DND-41 (cell line): ENCODE measurements at regions not wholly inside any gene's neighbourhood (a gene's known extent, or its start where the extent isn't known, plus 50 kb on each side); places are given as distances from the start of the nearest gene placed in this dataset.

ENCODE experiments used
- ATAC-seq: fragments of 200-7000 bp; cut with Tn5 transposase; 3 replicates; pipeline ENCODE4 v1.9.1; 2021; ENCODE audit warnings: low read depth; ENCODE audit not compliant: insufficient read depth
- DNase-seq: peaks from one replicate; pipeline ENCODE4 v3.0.0-alpha.2; 2020
- H2AFZ ChIP-seq: 2 replicates; pipeline ENCODE4 v1.6.0; 2012; ENCODE audit warnings: low read depth, low read length
- H3K27ac ChIP-seq: 2 replicates; pipeline ENCODE4 v1.5.1; 2012; ENCODE audit warnings: low read length, inconsistent platforms
- H3K27me3 ChIP-seq: fragments of 200-600 bp; sonication (generic); 2 replicates; pipeline ENCODE4 v1.6.0; 2012; ENCODE audit warnings: low read length, mild to moderate bottlenecking, inconsistent platforms; ENCODE audit not compliant: insufficient read depth, poor library complexity
- H3K36me3 ChIP-seq: 2 replicates; pipeline ENCODE4 v1.5.1; 2012; ENCODE audit warnings: low read length, inconsistent platforms; ENCODE audit not compliant: insufficient read depth
- H3K4me1 ChIP-seq: 2 replicates; pipeline ENCODE4 v1.5.1; 2012; ENCODE audit warnings: mild to moderate bottlenecking, low read length; ENCODE audit not compliant: insufficient read depth
- H3K4me2 ChIP-seq: 2 replicates; pipeline ENCODE4 v1.6.0; 2012; ENCODE audit warnings: mild to moderate bottlenecking, moderate library complexity, low read length, inconsistent platforms; ENCODE audit not compliant: insufficient read depth
- H3K4me3 ChIP-seq, 2 experiments: fragments of 200-600 bp in 1 of 2; shearing (Covaris generic) in 1 of 2; 2 replicates each; pipeline ENCODE4 v1.5.1; 2012 to 2016; ENCODE audit warnings: inconsistent platforms in 2 of 2, low read length in 2 of 2, mild to moderate bottlenecking in 2 of 2, low read depth in 1 of 2, moderate library complexity in 1 of 2
- H3K79me2 ChIP-seq: 2 replicates; pipeline ENCODE4 v1.6.0; 2012; ENCODE audit warnings: low read length, inconsistent platforms; ENCODE audit not compliant: insufficient read depth
- H3K9ac ChIP-seq: 2 replicates; pipeline ENCODE4 v1.6.0; 2012; ENCODE audit warnings: low read depth, mild to moderate bottlenecking, inconsistent platforms, low read length, moderate library complexity
- H3K9me3 ChIP-seq: 2 replicates; pipeline ENCODE4 v1.5.1; 2012; ENCODE audit warnings: low read length, moderate library complexity, mild to moderate bottlenecking, inconsistent platforms; ENCODE audit not compliant: insufficient read depth, severe bottlenecking
- H4K20me1 ChIP-seq: 2 replicates; pipeline ENCODE4 v1.6.0; 2012; ENCODE audit warnings: low read length; ENCODE audit not compliant: insufficient read depth
- EZH2 ChIP-seq: IDR thresholded peaks from 3 replicates; pipeline ENCODE4 v1.6.1; 2012; ENCODE audit warnings: borderline replicate concordance, low read depth, mild to moderate bottlenecking, moderate library complexity, low read length, inconsistent platforms; ENCODE audit not compliant: severe bottlenecking
- TF ChIP-seq, protein P1 (sequence below): IDR thresholded peaks from 2 replicates; pipeline ENCODE4 v1.5.1; 2012; ENCODE audit warnings: borderline replicate concordance, low read length, moderate library complexity, mild to moderate bottlenecking; ENCODE audit not compliant: poor library complexity, severe bottlenecking; ENCODE audit errors: extremely low read depth

DNA sequence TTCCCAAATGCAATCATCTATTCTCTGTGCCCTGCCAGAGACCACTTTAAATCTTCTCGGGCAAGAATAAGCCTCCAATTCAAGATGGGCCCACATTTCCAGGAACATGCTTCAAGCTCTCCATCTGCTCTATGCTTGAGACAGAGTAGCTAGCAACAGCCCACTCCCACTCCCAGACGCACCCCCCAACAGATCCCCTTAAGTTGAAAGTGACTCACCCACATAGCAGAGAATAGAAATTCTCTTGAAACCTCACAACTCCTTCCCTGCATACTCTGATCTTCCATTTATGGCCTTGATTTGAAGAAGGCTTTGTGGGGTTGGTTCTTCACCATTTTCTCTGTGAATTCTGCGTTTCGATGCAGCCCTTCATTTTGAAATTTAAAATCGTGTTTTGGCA lies 604.0 kb downstream of the INHBA start:
- no peak overlapping the region for H3K9ac ChIP-seq
- DNase-seq = no peak
- H3K27ac ChIP-seq = no peak overlapping the region
- H2AFZ ChIP-seq = no peak overlapping the region
- H3K4me1 ChIP-seq = no peaks in the 10 kb centered on the region
- no peaks in the 10 kb centered on the region for H3K36me3 ChIP-seq
- no peaks in the 10 kb centered on the region for H3K9me3 ChIP-seq
- no peaks in the 10 kb centered on the region for H4K20me1 ChIP-seq
- H3K4me2 ChIP-seq = no peak overlapping the region
- no peak for ATAC-seq
- TF ChIP-seq, protein P1, sequence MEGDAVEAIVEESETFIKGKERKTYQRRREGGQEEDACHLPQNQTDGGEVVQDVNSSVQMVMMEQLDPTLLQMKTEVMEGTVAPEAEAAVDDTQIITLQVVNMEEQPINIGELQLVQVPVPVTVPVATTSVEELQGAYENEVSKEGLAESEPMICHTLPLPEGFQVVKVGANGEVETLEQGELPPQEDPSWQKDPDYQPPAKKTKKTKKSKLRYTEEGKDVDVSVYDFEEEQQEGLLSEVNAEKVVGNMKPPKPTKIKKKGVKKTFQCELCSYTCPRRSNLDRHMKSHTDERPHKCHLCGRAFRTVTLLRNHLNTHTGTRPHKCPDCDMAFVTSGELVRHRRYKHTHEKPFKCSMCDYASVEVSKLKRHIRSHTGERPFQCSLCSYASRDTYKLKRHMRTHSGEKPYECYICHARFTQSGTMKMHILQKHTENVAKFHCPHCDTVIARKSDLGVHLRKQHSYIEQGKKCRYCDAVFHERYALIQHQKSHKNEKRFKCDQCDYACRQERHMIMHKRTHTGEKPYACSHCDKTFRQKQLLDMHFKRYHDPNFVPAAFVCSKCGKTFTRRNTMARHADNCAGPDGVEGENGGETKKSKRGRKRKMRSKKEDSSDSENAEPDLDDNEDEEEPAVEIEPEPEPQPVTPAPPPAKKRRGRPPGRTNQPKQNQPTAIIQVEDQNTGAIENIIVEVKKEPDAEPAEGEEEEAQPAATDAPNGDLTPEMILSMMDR = no peak
- TF ChIP-seq EZH2 = no peak
- H3K79me2 ChIP-seq = no peaks in the 10 kb centered on the region
- H3K27me3 ChIP-seq = no peaks in the 10 kb centered on the region
- H3K4me3 ChIP-seq = no peak overlapping the region

DNA sequence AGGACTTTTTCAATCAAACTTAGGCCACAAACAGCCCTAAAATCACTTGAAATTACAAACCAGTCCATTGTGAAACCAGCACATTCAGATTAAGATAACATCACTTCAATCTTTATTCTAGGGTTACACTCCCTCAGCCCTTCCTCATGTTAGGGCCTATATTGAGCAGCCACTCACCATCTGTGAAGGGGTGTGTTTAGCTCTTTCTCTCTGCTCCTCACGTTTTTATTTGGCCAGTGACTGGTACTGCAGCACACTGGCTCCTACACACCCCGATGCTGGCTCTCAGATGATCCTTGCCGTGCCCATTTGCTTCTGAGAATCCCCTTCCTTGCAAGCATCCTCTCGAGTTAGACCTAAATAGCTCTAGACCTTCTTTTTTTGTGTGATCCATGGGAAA lies 604.5 kb downstream of the INHBA start:
- Histone ChIP-seq H3K4me3 (no peak overlapping the region), H3K4me1 (no peaks in the 10 kb centered on the region), H2AFZ (no peak overlapping the region), H3K27ac (no peak overlapping the region), H3K27me3 (no peaks in the 10 kb centered on the region), H3K9me3 (no peaks in the 10 kb centered on the region), H3K79me2 (no peaks in the 10 kb centered on the region), H3K36me3 (no peaks in the 10 kb centered on the region), H3K9ac (no peak overlapping the region), H4K20me1 (no peaks in the 10 kb centered on the region), H3K4me2 (no peak overlapping the region)
- DNase-seq (no peak), ATAC-seq (no peak)
- TF ChIP-seq EZH2 = no peak
- TF ChIP-seq, protein P1 = no peak

DNA sequence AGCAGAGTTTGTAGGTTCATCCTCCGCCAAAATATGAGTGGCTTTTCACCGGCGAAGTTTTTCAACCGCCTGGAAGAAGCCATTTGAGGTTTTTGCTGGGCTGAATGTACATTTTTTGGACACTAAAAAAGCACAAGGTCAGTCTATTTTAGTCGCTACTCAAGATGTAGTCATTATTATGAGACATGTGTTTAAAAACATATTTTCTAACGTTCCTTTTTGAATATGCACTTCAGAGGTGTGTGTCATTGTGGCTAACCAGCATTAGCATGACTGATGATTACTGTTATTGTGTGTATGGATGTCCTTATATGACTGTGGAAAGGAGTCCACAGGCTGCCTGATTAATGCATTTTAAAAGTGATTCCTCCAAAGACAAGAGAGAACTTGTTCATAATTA lies 605.4 kb downstream of the INHBA start:
- Histone ChIP-seq H3K9me3 (no peaks in the 10 kb centered on the region), H3K9ac (no peak overlapping the region), H2AFZ (no peak overlapping the region), H3K36me3 (no peaks in the 10 kb centered on the region), H3K4me2 (no peak overlapping the region), H3K4me1 (no peaks in the 10 kb centered on the region), H4K20me1 (no peaks in the 10 kb centered on the region), H3K4me3 (no peak overlapping the region), H3K27me3 (no peaks in the 10 kb centered on the region), H3K79me2 (no peaks in the 10 kb centered on the region), H3K27ac (no peak overlapping the region)
- TF ChIP-seq, protein P1 = no peak
- TF ChIP-seq EZH2 = no peak
- no peak for DNase-seq
- ATAC-seq = no peak

DNA sequence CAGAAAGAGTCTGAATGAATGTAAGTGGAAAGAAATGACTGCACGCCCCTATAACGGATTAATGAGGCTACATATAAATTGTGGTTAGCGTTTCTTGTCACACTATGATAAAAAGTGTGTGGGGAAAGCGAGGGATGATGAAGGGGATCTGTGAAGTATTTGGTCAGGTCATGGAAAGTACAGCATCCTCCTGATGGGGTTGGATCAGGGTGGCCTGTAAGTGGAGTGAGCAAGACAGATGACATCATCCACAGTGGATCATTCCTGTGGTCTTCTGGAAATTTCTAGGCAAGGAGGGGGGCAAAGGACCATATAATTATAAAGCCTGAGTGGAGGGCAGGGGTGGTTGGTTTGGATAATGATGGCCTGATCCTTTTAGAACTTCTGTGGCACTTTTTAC lies 606.0 kb downstream of the INHBA start:
- no peak for ATAC-seq

More for the DNA sequence above, 606.0 kb downstream of the INHBA start:
- H3K27ac ChIP-seq = no peak overlapping the region
- H3K4me1 ChIP-seq = no peaks in the 10 kb centered on the region
- H3K9ac ChIP-seq = no peak overlapping the region
- H2AFZ ChIP-seq = no peak overlapping the region
- H4K20me1 ChIP-seq = no peaks in the 10 kb centered on the region
- TF ChIP-seq, protein P1 = no peak
- TF ChIP-seq EZH2 = no peak
- no peaks in the 10 kb centered on the region for H3K9me3 ChIP-seq
- H3K79me2 ChIP-seq = no peaks in the 10 kb centered on the region
- DNase-seq = no peak
- H3K4me3 ChIP-seq = no peak overlapping the region
- H3K27me3 ChIP-seq = no peaks in the 10 kb centered on the region
- no peak overlapping the region for H3K4me2 ChIP-seq
- H3K36me3 ChIP-seq = no peaks in the 10 kb centered on the region
